H9 (cell line): ENCODE measurements at regions not wholly inside any gene's neighbourhood (a gene's known extent, or its start where the extent isn't known, plus 50 kb on each side); places are given as distances from the start of the nearest gene placed in this dataset.

Experiments
- DNase-seq: peaks from one replicate; pipeline ENCODE4 v3.0.0-alpha.2; 2017
- H2AFZ ChIP-seq: one replicate; pipeline ENCODE4 v1.6.1; 2013; ENCODE audit warnings: mild to moderate bottlenecking, low read length, control low read depth, moderate library complexity
- H2AK5ac ChIP-seq: 2 replicates; pipeline ENCODE4 v1.6.1; 2013; ENCODE audit warnings: low read length, control low read depth, mixed read lengths; ENCODE audit not compliant: insufficient read length
- H2BK120ac ChIP-seq: one replicate; pipeline ENCODE4 v1.6.1; 2013; ENCODE audit warnings: low read depth, mild to moderate bottlenecking, low read length, control low read depth, inconsistent platforms; ENCODE audit not compliant: poor library complexity, severe bottlenecking
- H2BK12ac ChIP-seq: 2 replicates; pipeline ENCODE4 v1.6.1; 2013; ENCODE audit warnings: low read length, control low read depth, mixed read lengths, low read depth; ENCODE audit not compliant: insufficient read length
- H2BK15ac ChIP-seq: 2 replicates; pipeline ENCODE4 v1.6.1; 2013; ENCODE audit warnings: low read depth, low read length, control low read depth
- H2BK20ac ChIP-seq: one replicate; pipeline ENCODE4 v1.6.1; 2013; ENCODE audit warnings: low read depth, mild to moderate bottlenecking, low read length, control low read depth, inconsistent platforms; ENCODE audit not compliant: poor library complexity, severe bottlenecking
- H2BK5ac ChIP-seq: 2 replicates; pipeline ENCODE4 v1.6.1; 2013; ENCODE audit warnings: low read length, control low read depth, mixed read lengths; ENCODE audit not compliant: insufficient read length
- H3K14ac ChIP-seq: 2 replicates; pipeline ENCODE4 v1.6.1; 2013; ENCODE audit warnings: low read length, control low read depth; ENCODE audit not compliant: insufficient read depth
- H3K18ac ChIP-seq: 2 replicates; pipeline ENCODE4 v1.6.1; 2013; ENCODE audit warnings: low read depth, mild to moderate bottlenecking, mixed read lengths, low read length, control low read depth; ENCODE audit not compliant: insufficient read length
- H3K23ac ChIP-seq: 2 replicates; pipeline ENCODE4 v1.6.1; 2013; ENCODE audit warnings: low read length, control low read depth, mixed read lengths, low read depth; ENCODE audit not compliant: insufficient read length
- H3K23me2 ChIP-seq: 2 replicates; pipeline ENCODE4 v1.6.1; 2013; ENCODE audit warnings: low read depth, mild to moderate bottlenecking, mixed read lengths, low read length, control low read depth; ENCODE audit not compliant: insufficient read length, poor library complexity, severe bottlenecking
- H3K27ac ChIP-seq: 2 replicates; pipeline ENCODE4 v1.5.1; 2013; ENCODE audit warnings: low read length, control low read depth, mixed read lengths, low read depth; ENCODE audit not compliant: insufficient read length
- H3K27me3 ChIP-seq: 2 replicates; pipeline ENCODE4 v1.6.1; 2013; ENCODE audit warnings: low read length, control low read depth, inconsistent platforms; ENCODE audit not compliant: insufficient read depth
- H3K4ac ChIP-seq: 2 replicates; pipeline ENCODE4 v1.6.1; 2013; ENCODE audit warnings: low read depth, mild to moderate bottlenecking, control low read depth, inconsistent platforms, low read length, moderate library complexity
- H3K4me1 ChIP-seq: 2 replicates; pipeline ENCODE4 v1.6.1; 2013; ENCODE audit warnings: low read length, control low read depth, inconsistent platforms; ENCODE audit not compliant: insufficient read depth
- H3K4me2 ChIP-seq: 2 replicates; pipeline ENCODE4 v1.6.1; 2013; ENCODE audit warnings: low read length, control low read depth, mixed read lengths; ENCODE audit not compliant: insufficient read length, insufficient read depth
- H3K56ac ChIP-seq: 2 replicates; pipeline ENCODE4 v1.6.1; 2013; ENCODE audit warnings: low read depth, mild to moderate bottlenecking, mixed read lengths, low read length, control low read depth; ENCODE audit not compliant: insufficient read length
- H3K79me1 ChIP-seq: 2 replicates; pipeline ENCODE4 v1.6.1; 2013; ENCODE audit warnings: low read depth, mild to moderate bottlenecking, moderate library complexity, low read length, control low read depth, inconsistent platforms; ENCODE audit not compliant: insufficient read depth, poor library complexity, severe bottlenecking
- H3K79me2 ChIP-seq: 2 replicates; pipeline ENCODE4 v1.6.1; 2013; ENCODE audit warnings: low read length, control low read depth, inconsistent platforms; ENCODE audit not compliant: insufficient read depth
- H3K9ac ChIP-seq: 2 replicates; pipeline ENCODE4 v1.6.1; 2013; ENCODE audit warnings: low read length, control low read depth, mixed read lengths; ENCODE audit not compliant: insufficient read length; ENCODE audit errors: extremely low read depth
- H3K9me3 ChIP-seq: one replicate; pipeline ENCODE4 v1.6.1; 2013; ENCODE audit warnings: low read depth, low read length, inconsistent platforms; ENCODE audit not compliant: control insufficient read depth
- H3T11ph ChIP-seq: one replicate; pipeline ENCODE4 v1.6.1; 2013; ENCODE audit warnings: mild to moderate bottlenecking, low read length, control low read depth, inconsistent platforms
- H4K20me1 ChIP-seq: one replicate; pipeline ENCODE4 v1.6.1; 2013; ENCODE audit not compliant: control insufficient read depth, insufficient read length, insufficient read depth
- H4K5ac ChIP-seq: 2 replicates; pipeline ENCODE4 v1.6.1; 2013; ENCODE audit warnings: low read depth, mild to moderate bottlenecking, mixed read lengths, low read length, control low read depth; ENCODE audit not compliant: insufficient read length
- H4K8ac ChIP-seq: replicated peaks from 2 replicates; pipeline ENCODE4 v1.6.1; 2013; ENCODE audit warnings: low read length, control low read depth, mixed read lengths, low read depth; ENCODE audit not compliant: insufficient read length
- H4K91ac ChIP-seq: 2 replicates; pipeline ENCODE4 v1.6.1; 2013; ENCODE audit warnings: low read depth, mild to moderate bottlenecking, moderate library complexity, mixed read lengths, low read length, control low read depth; ENCODE audit not compliant: insufficient read length
- H3K27ac Mint-ChIP-seq, 3 experiments: 2 replicates in 2 of 3; 3 replicates in 1 of 3; pipeline ENCODE4 v1.8.0; 2020 to 2021; ENCODE audit warnings: mixed read lengths in 3 of 3, mild to moderate bottlenecking in 1 of 3, moderate library complexity in 1 of 3
- H3K27me3 Mint-ChIP-seq: 2 replicates; pipeline ENCODE4 v1.8.0; 2021; ENCODE audit warnings: low read depth, mild to moderate bottlenecking, moderate library complexity, mixed read lengths
- H3K36me3 Mint-ChIP-seq, 3 experiments: 2 replicates in 2 of 3; 3 replicates in 1 of 3; pipeline ENCODE4 v1.8.0; 2020 to 2021; ENCODE audit warnings: low read depth in 3 of 3, mixed read lengths in 3 of 3; ENCODE audit not compliant: insufficient read depth in 1 of 3
- H3K4me1 Mint-ChIP-seq, 2 experiments: 2 replicates each; pipeline ENCODE4 v1.8.0; 2020; ENCODE audit warnings: mixed read lengths in 2 of 2
- H3K4me3 Mint-ChIP-seq, 2 experiments: 2 replicates in 1 of 2; 3 replicates in 1 of 2; pipeline ENCODE4 v1.8.0; 2020 to 2021; ENCODE audit warnings: mild to moderate bottlenecking in 2 of 2, mixed read lengths in 2 of 2, moderate library complexity in 1 of 2
- H3K9me3 Mint-ChIP-seq, 2 experiments: 2 replicates in 1 of 2; 3 replicates in 1 of 2; pipeline ENCODE4 v1.8.0; 2020; ENCODE audit warnings: mild to moderate bottlenecking in 2 of 2, mixed read lengths in 2 of 2, moderate library complexity in 1 of 2
- WGBS: extraction: QIAGEN DNeasy Blood & Tissue Kit; methylation state at CpG from one replicate; pipeline ENCODE4 v1.1.7; 2013; ENCODE audit warnings: missing lambda C conversion rate, low lambda C conversion rate, mixed read lengths; ENCODE audit not compliant: insufficient read length; ENCODE audit errors: extremely low coverage; 5-methylcytosine and 5-hydroxymethylcytosine counted together
- TF ChIP-seq, protein P1 (sequence below): fragments of 200-600 bp; sonication (generic); conservative IDR thresholded peaks from 3 replicates; pipeline ENCODE4 v1.8.0; 2021; ENCODE audit warnings: antibody characterized with exemption, mild to moderate bottlenecking

DNA sequence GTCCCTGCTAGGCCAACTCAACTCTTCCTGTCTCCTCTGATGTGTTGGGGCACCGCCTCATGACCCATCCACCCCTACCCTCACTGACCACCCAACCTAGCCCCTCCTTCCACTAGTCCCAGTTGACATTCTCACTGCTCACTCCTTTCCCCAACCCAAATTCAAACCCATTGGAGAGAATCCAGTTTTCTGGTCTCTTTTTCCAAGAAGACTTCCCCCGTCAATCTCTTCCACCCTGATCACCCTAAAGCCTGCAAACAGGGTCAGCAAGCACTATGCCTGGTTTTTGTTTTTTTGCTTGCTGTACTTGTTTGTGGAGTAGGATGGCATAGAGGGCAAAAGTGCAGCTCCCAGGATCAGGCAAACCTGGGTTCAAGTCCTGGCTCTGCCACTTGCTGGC lies 176.6 kb upstream of the PPP2R3A start:
- no peak overlapping the region for H2BK120ac ChIP-seq
- H2AFZ ChIP-seq = no peak overlapping the region
- no peak overlapping the region for H2BK5ac ChIP-seq
- Mint-ChIP-seq H3K27me3 (no peaks in the 10 kb centered on the region), H3K4me3 (no peak overlapping the region), H3K4me1 (no peaks in the 10 kb centered on the region), H3K27ac (peak overlapping the region in 1 of 3 experiments; percentile 42; a peak in 1 of 7 replicates), H3K36me3 (no peaks in the 10 kb centered on the region), H3K9me3 (no peaks in the 10 kb centered on the region)
- no peaks in the 10 kb centered on the region for H3K4me1 ChIP-seq
- H2BK12ac ChIP-seq = no peak overlapping the region
- no peak overlapping the region for H3K4ac ChIP-seq
- H3K23me2 ChIP-seq = no peaks in the 10 kb centered on the region
- no peak overlapping the region for H3T11ph ChIP-seq
- H4K20me1 ChIP-seq = no peaks in the 10 kb centered on the region
- no peak overlapping the region for H4K5ac ChIP-seq
- H3K9me3 ChIP-seq = no peaks in the 10 kb centered on the region
- H2BK20ac ChIP-seq = no peak overlapping the region
- no peak for DNase-seq
- no CpG with 5 or more reads among the region's 2 CpGs for WGBS
- H3K18ac ChIP-seq = no peak overlapping the region
- H3K56ac ChIP-seq = no peak overlapping the region
- H2BK15ac ChIP-seq = no peak overlapping the region
- H4K8ac ChIP-seq = no peak overlapping the region
- no peaks in the 10 kb centered on the region for H3K79me1 ChIP-seq
- no peak overlapping the region for H4K91ac ChIP-seq
- no peaks in the 10 kb centered on the region for H3K27me3 ChIP-seq
- no peak overlapping the region for H3K9ac ChIP-seq
- H2AK5ac ChIP-seq = no peak overlapping the region
- no peaks in the 10 kb centered on the region for H3K79me2 ChIP-seq
- no peak overlapping the region for H3K23ac ChIP-seq
- TF ChIP-seq, protein P1, sequence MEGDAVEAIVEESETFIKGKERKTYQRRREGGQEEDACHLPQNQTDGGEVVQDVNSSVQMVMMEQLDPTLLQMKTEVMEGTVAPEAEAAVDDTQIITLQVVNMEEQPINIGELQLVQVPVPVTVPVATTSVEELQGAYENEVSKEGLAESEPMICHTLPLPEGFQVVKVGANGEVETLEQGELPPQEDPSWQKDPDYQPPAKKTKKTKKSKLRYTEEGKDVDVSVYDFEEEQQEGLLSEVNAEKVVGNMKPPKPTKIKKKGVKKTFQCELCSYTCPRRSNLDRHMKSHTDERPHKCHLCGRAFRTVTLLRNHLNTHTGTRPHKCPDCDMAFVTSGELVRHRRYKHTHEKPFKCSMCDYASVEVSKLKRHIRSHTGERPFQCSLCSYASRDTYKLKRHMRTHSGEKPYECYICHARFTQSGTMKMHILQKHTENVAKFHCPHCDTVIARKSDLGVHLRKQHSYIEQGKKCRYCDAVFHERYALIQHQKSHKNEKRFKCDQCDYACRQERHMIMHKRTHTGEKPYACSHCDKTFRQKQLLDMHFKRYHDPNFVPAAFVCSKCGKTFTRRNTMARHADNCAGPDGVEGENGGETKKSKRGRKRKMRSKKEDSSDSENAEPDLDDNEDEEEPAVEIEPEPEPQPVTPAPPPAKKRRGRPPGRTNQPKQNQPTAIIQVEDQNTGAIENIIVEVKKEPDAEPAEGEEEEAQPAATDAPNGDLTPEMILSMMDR = no peak
- no peak overlapping the region for H3K4me2 ChIP-seq
- no peak overlapping the region for H3K27ac ChIP-seq
- H3K14ac ChIP-seq = no peak overlapping the region
